Kidney glomerular epithelial cell (primary cell): ENCODE measurements at regions not wholly inside any gene's neighbourhood (a gene's known extent, or its start where the extent isn't known, plus 50 kb on each side); places are given as distances from the start of the nearest gene placed in this dataset.
A peak's percentile ranks its signal among the peaks of the same experiment; 100 is the strongest.
"Not testable (repeated sequence)": the region's sequence is repeated elsewhere in the genome, so short reads cannot be mapped to it uniquely, and the experiment has no call there.

ENCODE experiments used
- DNase-seq: peaks from one replicate; lab custom pipeline; 2025; lab: John Stamatoyannopoulos, UW

GRCh38 chr6:112659912-112660311 is 312.8 kb downstream of the RFPL4B start:
- no peak for DNase-seq

- DNase-seq: no peak
Measured at GRCh38 chr6:112660626-112661025, 313.5 kb downstream of the RFPL4B start.

GRCh38 chr6:112663698-112664097 is 316.6 kb downstream of the RFPL4B start:
- no peak for DNase-seq

GRCh38 chr6:112665114-112665513 is 318.0 kb downstream of the RFPL4B start:
- no peak for DNase-seq

- DNase-seq: peak; percentile 24
Measured at GRCh38 chr6:112665815-112666214, 318.7 kb downstream of the RFPL4B start.

- no peak for DNase-seq
Measured at GRCh38 chr6:112667427-112667826, 320.3 kb downstream of the RFPL4B start.

- DNase-seq: no peak
Measured at GRCh38 chr6:112680091-112680490, 333.0 kb downstream of the RFPL4B start.

- no peak for DNase-seq
Measured at GRCh38 chr6:112682071-112682470, 334.9 kb downstream of the RFPL4B start.

- no peak for DNase-seq
Measured at GRCh38 chr6:112683106-112683505, 336.0 kb downstream of the RFPL4B start.

GRCh38 chr6:112683926-112684325 is 336.8 kb downstream of the RFPL4B start:
- peak; percentile 82 for DNase-seq

GRCh38 chr6:112685521-112686220 is 338.5 kb downstream of the RFPL4B start:
- DNase-seq: not testable (repeated sequence)

GRCh38 chr6:112688487-112689165 is 341.5 kb downstream of the RFPL4B start:
- not testable (repeated sequence) for DNase-seq

- DNase-seq: not testable (repeated sequence)
Measured at GRCh38 chr6:112689183-112689858, 342.2 kb downstream of the RFPL4B start.

- DNase-seq: no peak
Measured at GRCh38 chr6:112690497-112691202, 343.5 kb downstream of the RFPL4B start.

- peak; percentile 23 for DNase-seq
Measured at GRCh38 chr6:112691289-112691688, 344.2 kb downstream of the RFPL4B start.

GRCh38 chr6:112695001-112695400 is 347.9 kb downstream of the RFPL4B start:
- no peak for DNase-seq

- DNase-seq: no peak
Measured at GRCh38 chr6:112697265-112697664, 350.1 kb downstream of the RFPL4B start.

GRCh38 chr6:112701201-112701600 is 354.1 kb downstream of the RFPL4B start:
- DNase-seq: no peak

GRCh38 chr6:112710710-112711109 is 363.6 kb downstream of the RFPL4B start:
- no peak for DNase-seq

- DNase-seq: no peak
Measured at GRCh38 chr6:112713402-112713801, 366.3 kb downstream of the RFPL4B start.

GRCh38 chr6:112717401-112717800 is 370.3 kb downstream of the RFPL4B start:
- DNase-seq: no peak

GRCh38 chr6:112717856-112718255 is 370.7 kb downstream of the RFPL4B start:
- no peak for DNase-seq
